ENCODE measurements at regions not wholly inside any gene's neighbourhood (a gene's known extent, or its start where the extent isn't known, plus 50 kb on each side); places are given as distances from the start of the nearest gene placed in this dataset.

- TF ChIP-seq YY1 (tag by site-specific recombination; IDR thresholded peaks at IDR 0.05) (no peak), SCRT2 (tag by site-specific recombination; IDR thresholded peaks at IDR 0.05) (no peak), KLF1 (tag by site-specific recombination; IDR thresholded peaks at IDR 0.05) (no peak), REST (tag by site-specific recombination; IDR thresholded peaks at IDR 0.05) (no peak), ZNF510 (tag by site-specific recombination; IDR thresholded peaks at IDR 0.05; ENCODE audit: insufficient replicate concordance) (no peak), OVOL3 (tag by site-specific recombination; IDR thresholded peaks at IDR 0.05) (no peak), CTCF (tag by site-specific recombination; IDR thresholded peaks at IDR 0.05) (no peak)
These were observed 253.4 kb upstream of the SLC24A2 start for GRCh38 chr9:20042128-20042711.

Measured in HEK293 (cell line).